Loucy (cell line): ENCODE measurements at regions not wholly inside any gene's neighbourhood (a gene's known extent, or its start where the extent isn't known, plus 50 kb on each side); places are given as distances from the start of the nearest gene placed in this dataset.

Source experiments
- CTCF ChIP-seq: fragments of 200-600 bp; sonication (generic); conservative IDR thresholded peaks from 2 replicates; pipeline ENCODE4 v1.5.1; 2014; ENCODE audit warnings: mild to moderate bottlenecking, antibody characterized with exemption, low read length
- EZH2phosphoT487 ChIP-seq: fragments of 200-600 bp; IDR thresholded peaks from 2 replicates; pipeline ENCODE4 v1.6.1; 2018; ENCODE audit warnings: antibody characterized with exemption, mild to moderate bottlenecking, moderate library complexity, borderline replicate concordance

DNA sequence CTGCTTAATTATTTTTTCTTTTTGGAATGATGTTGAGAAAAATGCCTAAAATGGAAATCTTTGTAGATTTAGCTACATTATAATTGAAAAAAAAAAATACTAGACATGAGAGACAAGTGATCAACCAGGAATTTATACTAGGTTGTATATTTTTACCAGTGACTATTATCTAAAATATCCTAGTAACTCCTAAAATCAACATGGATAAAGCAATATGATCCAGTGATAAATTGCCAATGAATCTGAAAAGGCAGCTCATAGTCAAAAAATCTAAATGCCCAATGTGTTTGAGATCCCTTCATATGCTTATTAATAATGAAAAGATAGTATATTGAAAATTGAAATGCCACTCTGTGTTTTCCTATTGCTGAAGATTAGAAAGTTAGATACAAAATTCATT, 778.2 kb downstream of the MTRR start:
- TF ChIP-seq CTCF, result no peak
- no peak for TF ChIP-seq EZH2phosphoT487
